HEK293T (cell line): ENCODE measurements at regions not wholly inside any gene's neighbourhood (a gene's known extent, or its start where the extent isn't known, plus 50 kb on each side); places are given as distances from the start of the nearest gene placed in this dataset.

Source experiments
- BHLHE40 ChIP-seq: fragments of 450-650 bp; IDR thresholded peaks from 2 replicates; pipeline ENCODE4 v1.6.1; 2016; ENCODE audit warnings: mild to moderate bottlenecking, moderate library complexity, borderline replicate concordance
- CTBP1 ChIP-seq: fragments of 450-650 bp; IDR thresholded peaks from 2 replicates; pipeline ENCODE4 v1.6.1; 2016; ENCODE audit warnings: borderline replicate concordance
- FOXA1 ChIP-seq: fragments of 450-650 bp; IDR thresholded peaks from 2 replicates; pipeline ENCODE4 v1.6.1; 2016; ENCODE audit warnings: mild to moderate bottlenecking
- FOXK2 ChIP-seq: fragments of 450-650 bp; IDR thresholded peaks from 2 replicates; pipeline ENCODE4 v1.6.1; 2016; ENCODE audit warnings: mild to moderate bottlenecking
- FOXM1 ChIP-seq: fragments of 450-650 bp; IDR thresholded peaks from 2 replicates; pipeline ENCODE4 v1.6.1; 2017; ENCODE audit warnings: mild to moderate bottlenecking, borderline replicate concordance
- NFRKB ChIP-seq: fragments of 450-650 bp; IDR thresholded peaks from 2 replicates; pipeline ENCODE4 v1.6.1; 2016; ENCODE audit warnings: mild to moderate bottlenecking, moderate library complexity
- SP1 ChIP-seq: fragments of 450-650 bp; IDR thresholded peaks from 2 replicates; pipeline ENCODE4 v1.6.1; 2017
- TARDBP ChIP-seq: fragments of 450-650 bp; IDR thresholded peaks from 2 replicates; pipeline ENCODE4 v1.6.1; 2016
- ZNF384 ChIP-seq: fragments of 450-650 bp; IDR thresholded peaks from 2 replicates; pipeline ENCODE4 v1.6.1; 2016
- TF ChIP-seq, protein P1 (sequence below): fragments of 450-650 bp; IDR thresholded peaks from 2 replicates; pipeline ENCODE4 v1.6.1; 2016

DNA sequence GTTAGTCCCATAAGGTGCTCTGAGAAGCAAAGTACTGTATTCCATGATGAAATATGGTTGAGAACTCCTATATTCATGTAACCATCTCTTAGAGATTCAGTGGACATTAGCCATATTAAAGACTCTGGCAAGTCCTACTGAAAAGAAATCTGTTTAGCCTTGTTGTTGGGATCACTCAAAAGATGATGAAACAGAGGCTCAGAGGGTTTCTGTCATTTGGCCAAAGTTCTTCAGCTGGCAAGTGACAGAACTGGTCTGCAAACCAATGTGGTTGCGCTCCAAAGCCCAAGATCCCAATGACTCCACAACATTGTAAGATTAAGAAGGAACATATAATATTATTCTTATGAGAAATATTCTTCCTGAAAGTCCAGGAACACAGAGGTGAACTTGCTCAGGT lies 462.9 kb downstream of the ACTL7B start:
- no peak for TF ChIP-seq FOXK2
- TF ChIP-seq BHLHE40 = no peak
- TF ChIP-seq FOXM1 = no peak
- no peak for TF ChIP-seq SP1
- no peak for TF ChIP-seq NFRKB
- no peak for TF ChIP-seq ZNF384
- TF ChIP-seq FOXA1 = no peak
- TF ChIP-seq, protein P1, sequence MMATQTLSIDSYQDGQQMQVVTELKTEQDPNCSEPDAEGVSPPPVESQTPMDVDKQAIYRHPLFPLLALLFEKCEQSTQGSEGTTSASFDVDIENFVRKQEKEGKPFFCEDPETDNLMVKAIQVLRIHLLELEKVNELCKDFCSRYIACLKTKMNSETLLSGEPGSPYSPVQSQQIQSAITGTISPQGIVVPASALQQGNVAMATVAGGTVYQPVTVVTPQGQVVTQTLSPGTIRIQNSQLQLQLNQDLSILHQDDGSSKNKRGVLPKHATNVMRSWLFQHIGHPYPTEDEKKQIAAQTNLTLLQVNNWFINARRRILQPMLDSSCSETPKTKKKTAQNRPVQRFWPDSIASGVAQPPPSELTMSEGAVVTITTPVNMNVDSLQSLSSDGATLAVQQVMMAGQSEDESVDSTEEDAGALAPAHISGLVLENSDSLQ = no peak
- TF ChIP-seq CTBP1 = no peak
- TF ChIP-seq TARDBP = no peak
